Subcutaneous abdominal adipose tissue (tissue), 5 donors: ENCODE measurements at regions not wholly inside any gene's neighbourhood (a gene's known extent, or its start where the extent isn't known, plus 50 kb on each side); places are given as distances from the start of the nearest gene placed in this dataset.

Experiments used
- H3K27ac ChIP-seq: one replicate; pipeline ENCODE4 v1.7.0; 2013; ENCODE audit warnings: low read depth, mild to moderate bottlenecking, inconsistent platforms, low read length, moderate library complexity
- H3K27me3 ChIP-seq, 5 donors: one replicate each; pipeline ENCODE4 v1.7.0; 2013; ENCODE audit warnings: low read length in 5 of 5, inconsistent platforms in 1 of 5; ENCODE audit not compliant: control insufficient read depth in 5 of 5, insufficient read depth in 4 of 5
- H3K36me3 ChIP-seq, 5 donors: one replicate each; pipeline ENCODE4 v1.7.0; 2013; ENCODE audit warnings: low read length in 5 of 5; ENCODE audit not compliant: control insufficient read depth in 5 of 5, insufficient read depth in 5 of 5
- H3K4me1 ChIP-seq, 5 donors: one replicate each; pipeline ENCODE4 v1.7.0; 2013; ENCODE audit warnings: low read length in 5 of 5, mild to moderate bottlenecking in 3 of 5, moderate library complexity in 1 of 5; ENCODE audit not compliant: control insufficient read depth in 5 of 5, insufficient read depth in 5 of 5
- H3K4me3 ChIP-seq, 5 donors: one replicate each; pipeline ENCODE4 v1.7.0; 2013; ENCODE audit warnings: low read length in 5 of 5, low read depth in 1 of 5
- H3K9ac ChIP-seq, 5 donors: one replicate each; pipeline ENCODE4 v1.7.0; 2013; ENCODE audit warnings: low read length in 5 of 5, mild to moderate bottlenecking in 4 of 5, moderate library complexity in 3 of 5
- H3K9me3 ChIP-seq, 5 donors: one replicate each; pipeline ENCODE4 v1.7.0; 2013; ENCODE audit warnings: low read length in 5 of 5; ENCODE audit not compliant: control insufficient read depth in 5 of 5
- donor health status: healthy.
- donor health status: healthy.
- donor health status: healthy.
- donor health status: healthy.
- donor health status: healthy.

GRCh38 chr10:117754770-117755658, 212.5 kb downstream of the EMX2 start:
- H3K27me3 ChIP-seq, result peaks cover 0 to 4% (median 0%) of the 10 kb centered on the region in 5 donors
- H3K27ac ChIP-seq, result no peak overlapping the region
- no peak overlapping the region for H3K9ac ChIP-seq
- no peaks in the 10 kb centered on the region for H3K9me3 ChIP-seq
- no peaks in the 10 kb centered on the region for H3K36me3 ChIP-seq
- no peak overlapping the region for H3K4me3 ChIP-seq
- H3K4me1 ChIP-seq, result peaks cover 0 to 6% (median 5%) of the 10 kb centered on the region in 5 donors

GRCh38 chr10:117755659-117756014, 213.1 kb downstream of the EMX2 start:
- no peak overlapping the region for H3K27ac ChIP-seq
- H3K4me1 ChIP-seq, result peaks cover 0 to 6% (median 5%) of the 10 kb centered on the region in 5 donors
- H3K36me3 ChIP-seq, result no peaks in the 10 kb centered on the region
- H3K4me3 ChIP-seq, result no peak overlapping the region
- peaks cover 0 to 4% (median 0%) of the 10 kb centered on the region in 5 donors for H3K27me3 ChIP-seq
- H3K9me3 ChIP-seq, result no peaks in the 10 kb centered on the region
- no peak overlapping the region for H3K9ac ChIP-seq

GRCh38 chr10:117757086-117757720, 214.7 kb downstream of the EMX2 start:
- no peaks in the 10 kb centered on the region for H3K36me3 ChIP-seq
- no peak overlapping the region for H3K27ac ChIP-seq
- H3K4me3 ChIP-seq, result no peak overlapping the region
- no peaks in the 10 kb centered on the region for H3K9me3 ChIP-seq
- no peak overlapping the region for H3K9ac ChIP-seq
- H3K4me1 ChIP-seq, result peaks cover 0 to 6% (median 5%) of the 10 kb centered on the region in 5 donors
- peaks cover 0 to 4% (median 0%) of the 10 kb centered on the region in 5 donors for H3K27me3 ChIP-seq

GRCh38 chr10:117759266-117759665, 216.7 kb downstream of the EMX2 start:
- Histone ChIP-seq H3K4me1 (peaks cover 0 to 15% (median 10%) of the 10 kb centered on the region in 5 donors), H3K27me3 (peaks cover 0 to 4% (median 0%) of the 10 kb centered on the region in 5 donors), H3K9me3 (no peaks in the 10 kb centered on the region), H3K4me3 (no peak overlapping the region), H3K36me3 (no peaks in the 10 kb centered on the region), H3K27ac (no peak overlapping the region), H3K9ac (no peak overlapping the region)

GRCh38 chr10:117761695-117762094, 219.1 kb downstream of the EMX2 start:
- Histone ChIP-seq H3K4me1 (peaks cover 0 to 15% (median 10%) of the 10 kb centered on the region in 5 donors), H3K27me3 (peaks cover 0 to 3% (median 0%) of the 10 kb centered on the region in 5 donors), H3K27ac (no peak overlapping the region), H3K36me3 (no peaks in the 10 kb centered on the region), H3K9me3 (no peaks in the 10 kb centered on the region), H3K9ac (no peak overlapping the region), H3K4me3 (no peak overlapping the region)

GRCh38 chr10:117762126-117762818, 219.7 kb downstream of the EMX2 start:
- peaks cover 0 to 10% (median 7%) of the 10 kb centered on the region in 5 donors for H3K4me1 ChIP-seq
- no peak overlapping the region for H3K9ac ChIP-seq
- H3K27ac ChIP-seq, result no peak overlapping the region
- H3K36me3 ChIP-seq, result no peaks in the 10 kb centered on the region
- no peak overlapping the region for H3K4me3 ChIP-seq
- peaks cover 0 to 3% (median 0%) of the 10 kb centered on the region in 5 donors for H3K27me3 ChIP-seq
- no peaks in the 10 kb centered on the region for H3K9me3 ChIP-seq

GRCh38 chr10:117762819-117763172, 220.2 kb downstream of the EMX2 start:
- no peak overlapping the region for H3K27ac ChIP-seq
- no peak overlapping the region for H3K9ac ChIP-seq
- H3K4me3 ChIP-seq, result peak overlapping the region in 1 of 5 donors; percentile 26
- peaks cover 0 to 3% (median 0%) of the 10 kb centered on the region in 5 donors for H3K27me3 ChIP-seq
- no peaks in the 10 kb centered on the region for H3K9me3 ChIP-seq
- H3K36me3 ChIP-seq, result no peaks in the 10 kb centered on the region
- peaks cover 0 to 9% (median 4%) of the 10 kb centered on the region in 5 donors for H3K4me1 ChIP-seq

GRCh38 chr10:117763528-117763927, 221.0 kb downstream of the EMX2 start:
- no peak overlapping the region for H3K9ac ChIP-seq
- no peak overlapping the region for H3K4me3 ChIP-seq
- H3K4me1 ChIP-seq, result peaks cover 0 to 9% (median 4%) of the 10 kb centered on the region in 5 donors
- no peak overlapping the region for H3K27ac ChIP-seq
- H3K9me3 ChIP-seq, result no peaks in the 10 kb centered on the region
- H3K27me3 ChIP-seq, result peaks cover 0 to 3% (median 0%) of the 10 kb centered on the region in 5 donors
- no peaks in the 10 kb centered on the region for H3K36me3 ChIP-seq

- Histone ChIP-seq H3K27me3 (peaks cover 0 to 2% (median 0%) of the 10 kb centered on the region in 5 donors), H3K27ac (no peak overlapping the region)
Observed at GRCh38 chr10:117768333-117769042, 225.9 kb downstream of the EMX2 start.

More at GRCh38 chr10:117768333-117769042, 225.9 kb downstream of the EMX2 start:
- Histone ChIP-seq H3K4me1 (no peaks in the 10 kb centered on the region), H3K9me3 (no peaks in the 10 kb centered on the region), H3K36me3 (no peaks in the 10 kb centered on the region), H3K9ac (no peak overlapping the region), H3K4me3 (no peak overlapping the region)
